Suprapubic skin (tissue), 4 donors: ENCODE measurements at regions not wholly inside any gene's neighbourhood (a gene's known extent, or its start where the extent isn't known, plus 50 kb on each side); places are given as distances from the start of the nearest gene placed in this dataset.

Experiments used
- CTCF ChIP-seq, 2 donors: fragments of 200-600 bp in 1 of 2; fragments of 450-650 bp in 1 of 2; sonication (generic) in 1 of 2; IDR thresholded peaks; one replicate each; pipeline ENCODE4 v1.5.1; 2016 to 2019; ENCODE audit warnings: antibody characterized with exemption in 2 of 2, mild to moderate bottlenecking in 1 of 2, moderate library complexity in 1 of 2
- POLR2A ChIP-seq, 2 donors: fragments of 450-650 bp; IDR thresholded peaks; one replicate each; pipeline ENCODE4 v1.6.1; 2017; ENCODE audit warnings: antibody characterized with exemption in 2 of 2, mild to moderate bottlenecking in 2 of 2, moderate library complexity in 2 of 2
- POLR2AphosphoS5 ChIP-seq, 3 donors: sonication (generic); formaldehyde crosslinking; IDR thresholded peaks; one replicate each; pipeline ENCODE4 v1.6.1; 2017; ENCODE audit warnings: antibody characterized with exemption in 3 of 3

DNA sequence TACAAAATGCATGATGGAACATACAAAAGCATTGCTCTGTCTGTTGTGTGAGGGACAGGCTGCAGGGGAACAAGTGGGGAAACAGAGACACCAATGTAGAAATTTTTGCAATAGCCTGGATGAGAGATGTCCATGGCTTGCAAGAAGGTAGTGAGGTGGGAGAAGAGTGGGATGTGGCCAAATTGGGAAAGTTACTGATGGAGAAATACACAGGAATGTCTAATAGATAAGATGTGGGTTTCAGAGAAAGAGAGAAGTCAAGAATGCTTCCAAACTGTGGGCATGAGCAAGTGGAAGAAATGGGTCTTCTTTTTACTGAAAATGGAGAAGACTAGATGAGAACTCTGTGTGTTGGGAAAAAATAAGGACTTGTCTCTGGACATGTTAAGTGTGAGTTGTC, 592.7 kb downstream of the TNS3 start:
- TF ChIP-seq CTCF (IDR thresholded peaks at IDR 0.05) = no peak
- no peak for TF ChIP-seq POLR2A (IDR thresholded peaks at IDR 0.05)
- TF ChIP-seq POLR2AphosphoS5 (IDR thresholded peaks at IDR 0.05) = no peak
